Bronchial epithelial cell (primary cell): ENCODE measurements at regions not wholly inside any gene's neighbourhood (a gene's known extent, or its start where the extent isn't known, plus 50 kb on each side); places are given as distances from the start of the nearest gene placed in this dataset.

Experiments
- DNase-seq: peaks from one replicate; pipeline ENCODE4 v3.0.0-alpha.2; 2010; ENCODE audit warnings: low read depth
- FAIRE-seq: peaks from 2 replicates; lab custom pipeline; 2011; peaks lifted over from hg19 to GRCh38; lab: Jason Lieb, UNC
- H3K27me3 ChIP-seq: 2 replicates; pipeline ENCODE4 v1.5.1; 2011; ENCODE audit warnings: low read length; ENCODE audit not compliant: control insufficient read depth, insufficient read depth
- H3K36me3 ChIP-seq: 2 replicates; pipeline ENCODE4 v1.5.1; 2011; ENCODE audit warnings: low read length; ENCODE audit not compliant: control insufficient read depth, insufficient read depth
- H3K4me3 ChIP-seq: 2 replicates; pipeline ENCODE4 v1.5.1; 2011; ENCODE audit warnings: mild to moderate bottlenecking, low read depth, low read length, control low read depth
- CTCF ChIP-seq: IDR thresholded peaks from 2 replicates; pipeline ENCODE4 v1.5.1; 2011; ENCODE audit warnings: mild to moderate bottlenecking, moderate library complexity, low read length, control low read depth, inconsistent platforms; ENCODE audit not compliant: insufficient read depth, severe bottlenecking

DNA sequence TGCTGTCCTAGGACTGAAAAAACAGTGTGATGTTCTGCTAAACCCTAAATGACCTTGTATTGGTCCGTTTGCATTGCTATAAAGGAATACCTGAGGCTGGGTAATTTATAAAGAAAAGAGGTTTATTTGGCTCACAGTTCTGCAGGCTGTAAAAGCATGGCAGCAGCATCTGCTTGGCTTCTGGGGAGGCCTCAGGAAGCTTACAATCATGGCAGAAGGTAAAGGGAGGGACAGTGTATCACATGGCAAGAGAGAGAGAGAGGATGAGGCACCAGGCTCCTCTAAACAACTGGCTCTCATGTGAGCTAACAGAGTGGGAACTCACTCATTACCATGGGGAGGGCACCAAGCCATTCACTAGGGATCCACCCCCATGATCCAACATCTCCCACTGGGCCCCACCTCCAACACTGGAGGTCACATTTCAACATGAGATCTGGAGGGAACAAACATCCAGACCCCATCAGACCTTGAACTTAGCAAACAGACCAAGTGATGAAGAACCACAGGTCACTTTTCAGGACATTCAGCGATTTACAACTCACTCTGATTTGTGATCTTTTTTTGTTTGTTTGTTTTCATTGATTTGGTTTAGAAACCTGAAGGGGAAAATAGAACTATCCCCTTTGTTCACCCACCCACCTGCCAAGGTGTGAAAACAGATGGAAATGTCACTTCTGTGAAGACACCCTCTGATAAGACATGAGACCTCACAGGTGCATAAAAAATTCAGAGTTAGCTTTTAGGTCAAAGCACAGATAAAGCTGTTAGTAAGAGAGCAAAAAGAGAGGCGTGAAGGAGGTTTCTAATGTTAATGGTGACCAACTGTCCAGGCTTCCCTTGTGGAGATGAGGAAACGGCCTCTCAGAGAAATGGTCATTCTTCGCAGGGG, 104.2 kb upstream of the RALGPS2 start:
- TF ChIP-seq CTCF: no peak
- no peaks in the 10 kb centered on the region for H3K27me3 ChIP-seq
- no peak overlapping the region for H3K4me3 ChIP-seq
- H3K36me3 ChIP-seq: no peaks in the 10 kb centered on the region
- DNase-seq (no peak), FAIRE-seq (no peak)

- DNase-seq (no peak), FAIRE-seq (no peak)
- TF ChIP-seq CTCF: no peak
- no peaks in the 10 kb centered on the region for H3K27me3 ChIP-seq
- H3K36me3 ChIP-seq: no peaks in the 10 kb centered on the region
- H3K4me3 ChIP-seq: no peak overlapping the region
Measured at GRCh38 chr1:178621822-178622221, 103.2 kb upstream of the RALGPS2 start.

DNA sequence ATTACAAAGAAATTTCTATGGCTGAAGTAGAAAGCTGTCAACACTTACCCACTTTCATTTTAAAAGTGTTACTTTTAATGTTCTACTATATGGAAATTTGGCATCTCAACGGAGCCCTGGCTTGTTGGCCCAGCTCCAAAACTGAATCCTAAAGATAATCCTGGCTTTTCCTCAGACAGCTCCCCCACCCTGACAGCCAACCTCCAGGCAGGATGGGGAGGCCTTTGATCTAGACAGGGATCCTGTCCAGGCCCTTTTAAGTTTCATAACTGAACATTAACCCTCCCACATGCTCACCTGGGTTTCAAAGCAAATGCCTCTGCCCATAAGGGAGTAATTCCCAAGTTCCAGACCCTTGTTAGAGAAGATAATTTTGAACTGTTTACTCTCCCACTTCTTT, 99.3 kb upstream of the RALGPS2 start:
- FAIRE-seq: no peak
- TF ChIP-seq CTCF: no peak
- H3K27me3 ChIP-seq: no peaks in the 10 kb centered on the region

DNA sequence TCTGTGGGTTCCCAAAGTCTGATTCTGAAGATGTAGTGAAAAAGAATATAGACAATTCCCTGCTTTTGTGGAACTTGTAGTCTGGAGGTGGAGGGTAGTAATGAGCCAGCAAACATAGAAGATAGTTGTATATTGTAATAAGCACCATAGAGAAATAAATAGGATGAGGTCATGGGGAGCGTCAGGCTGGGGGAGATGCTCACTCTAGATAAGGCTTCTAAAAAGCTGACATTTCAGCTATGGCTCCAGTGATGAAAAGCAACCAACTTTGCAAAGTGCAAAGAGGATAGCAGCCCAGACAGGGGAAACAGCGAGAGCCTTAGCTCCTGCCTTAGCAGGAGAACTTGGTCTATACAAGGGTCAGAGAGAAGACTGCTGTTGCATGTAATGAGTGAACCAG, 98.0 kb upstream of the RALGPS2 start:
- Histone ChIP-seq H3K36me3 (no peaks in the 10 kb centered on the region), H3K4me3 (no peak overlapping the region), H3K27me3 (no peaks in the 10 kb centered on the region)
- DNase-seq (no peak), FAIRE-seq (no peak)
- no peak for TF ChIP-seq CTCF

More for the DNA sequence above, 99.3 kb upstream of the RALGPS2 start:
- Histone ChIP-seq H3K4me3 (no peak overlapping the region), H3K36me3 (no peaks in the 10 kb centered on the region)
- no peak for DNase-seq

DNA sequence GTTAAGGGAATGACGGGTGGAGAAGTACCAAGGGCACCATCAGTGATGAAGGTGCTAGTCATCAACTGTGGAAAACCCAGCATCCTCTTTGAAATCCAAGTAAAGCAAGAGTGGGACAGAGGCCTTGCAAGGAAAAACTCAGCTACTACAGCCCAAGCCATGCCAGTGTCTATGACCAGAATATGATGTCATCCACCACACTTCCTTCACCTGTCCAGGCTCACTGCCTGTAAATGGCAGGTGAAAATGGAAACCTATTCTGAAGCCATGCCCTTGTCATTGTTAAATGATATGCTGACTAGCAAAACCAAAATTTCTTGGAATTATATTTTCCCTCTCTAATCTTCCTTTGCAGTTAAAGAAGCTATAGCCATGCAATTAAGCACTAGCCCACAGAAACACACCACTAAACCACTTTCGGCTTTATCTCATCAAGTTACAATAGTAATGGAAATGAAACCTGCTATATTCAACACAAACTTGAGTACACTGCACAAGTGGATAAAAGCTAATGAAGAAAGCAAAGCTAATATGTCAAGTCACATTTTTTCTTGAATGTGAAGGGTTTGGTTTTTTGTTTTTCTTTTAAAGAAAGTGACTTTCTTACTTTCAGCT, 96.3 kb upstream of the RALGPS2 start:
- no peak for DNase-seq
- no peak overlapping the region for H3K4me3 ChIP-seq
- no peak for TF ChIP-seq CTCF
- no peaks in the 10 kb centered on the region for H3K27me3 ChIP-seq
- no peak for FAIRE-seq
- H3K36me3 ChIP-seq: no peaks in the 10 kb centered on the region
